CD14-positive monocyte (primary cell): ENCODE measurements at regions not wholly inside any gene's neighbourhood (a gene's known extent, or its start where the extent isn't known, plus 50 kb on each side); places are given as distances from the start of the nearest gene placed in this dataset.

ENCODE experiments used
- DNase-seq, 3 donors: peaks; one replicate each; pipeline ENCODE4 v3.0.0-alpha.2; 2011 to 2022
- H2AFZ ChIP-seq: 2 replicates; pipeline ENCODE4 v1.6.0; 2012; ENCODE audit warnings: mild to moderate bottlenecking, low read depth, low read length, inconsistent platforms; ENCODE audit not compliant: insufficient read depth, poor library complexity, severe bottlenecking
- H3K27ac ChIP-seq, 2 donors: 1 replicate in 1 of 2; 2 replicates in 1 of 2; pipeline ENCODE4 v1.5.1; 2012 to 2013; ENCODE audit warnings: low read length in 2 of 2, control low read depth in 1 of 2, inconsistent platforms in 1 of 2, low read depth in 1 of 2, mild to moderate bottlenecking in 1 of 2
- H3K27me3 ChIP-seq, 2 donors: one replicate each; pipeline versions ENCODE4 v1.6.0 to v1.6.1; 2011 to 2013; ENCODE audit warnings: low read length in 2 of 2; ENCODE audit not compliant: control insufficient read depth in 2 of 2, insufficient read depth in 2 of 2
- H3K36me3 ChIP-seq, 2 donors: replicated peaks in 1 of 2; 1 replicate in 1 of 2; 2 replicates in 1 of 2; pipeline versions ENCODE4 v1.5.1 to v1.6.1; 2012 to 2013; ENCODE audit warnings: low read length in 2 of 2, control low read depth in 1 of 2, inconsistent platforms in 1 of 2, mild to moderate bottlenecking in 1 of 2; ENCODE audit not compliant: insufficient read depth in 2 of 2, control insufficient read depth in 1 of 2
- H3K4me1 ChIP-seq, 2 donors: 1 replicate in 1 of 2; 2 replicates in 1 of 2; pipeline versions ENCODE4 v1.5.1 to v1.6.1; 2012 to 2013; ENCODE audit warnings: low read length in 2 of 2, control low read depth in 1 of 2, inconsistent platforms in 1 of 2, mild to moderate bottlenecking in 1 of 2, moderate library complexity in 1 of 2; ENCODE audit not compliant: insufficient read depth in 2 of 2, control insufficient read depth in 1 of 2
- H3K4me2 ChIP-seq: replicated peaks from 2 replicates; pipeline ENCODE3; 2012; ENCODE audit warnings: low read length, moderate library complexity, mild to moderate bottlenecking; ENCODE audit not compliant: poor library complexity, severe bottlenecking; ENCODE audit errors: extremely low read depth
- H3K4me3 ChIP-seq, 3 experiments: fragments of 200-600 bp in 1 of 3; sonication (generic) in 1 of 3; replicated peaks in 1 of 3; 1 replicate in 2 of 3; 2 replicates in 1 of 3; pipeline ENCODE4 v1.5.1; 2011 to 2013; ENCODE audit warnings: low read length in 3 of 3, mild to moderate bottlenecking in 3 of 3, control low read depth in 2 of 3, low read depth in 2 of 3, inconsistent platforms in 1 of 3, moderate library complexity in 1 of 3
- H3K79me2 ChIP-seq: 2 replicates; pipeline ENCODE4 v1.6.0; 2012; ENCODE audit warnings: mild to moderate bottlenecking, control low read depth, inconsistent platforms, low read length, moderate library complexity; ENCODE audit not compliant: insufficient read depth
- H3K9ac ChIP-seq: 2 replicates; pipeline ENCODE4 v1.6.0; 2017; ENCODE audit warnings: low read length, mild to moderate bottlenecking; ENCODE audit not compliant: insufficient read depth, poor library complexity, severe bottlenecking
- H3K9me3 ChIP-seq, 2 donors: replicated peaks in 1 of 2; 1 replicate in 1 of 2; 2 replicates in 1 of 2; pipeline versions ENCODE4 v1.5.1 to v1.6.1; 2012 to 2013; ENCODE audit warnings: low read length in 2 of 2, control low read depth in 1 of 2; ENCODE audit not compliant: control insufficient read depth in 1 of 2, insufficient read depth in 1 of 2
- H4K20me1 ChIP-seq: 2 replicates; pipeline ENCODE4 v1.6.0; 2012; ENCODE audit warnings: mild to moderate bottlenecking, low read length, control low read depth, moderate library complexity; ENCODE audit not compliant: insufficient read depth
- H3K27ac Mint-ChIP-seq, 7 donors: one replicate each; pipeline ENCODE4 v1.8.0; 2020; ENCODE audit warnings: mild to moderate bottlenecking in 7 of 7, mixed read lengths in 7 of 7, moderate library complexity in 6 of 7, inconsistent platforms in 2 of 7
- H3K27me3 Mint-ChIP-seq, 3 donors: one replicate each; pipeline ENCODE4 v1.8.0; 2021 to 2022; ENCODE audit warnings: low read depth in 3 of 3, mild to moderate bottlenecking in 3 of 3, mixed read lengths in 3 of 3, moderate library complexity in 3 of 3, inconsistent platforms in 1 of 3
- H3K36me3 Mint-ChIP-seq, 2 donors: one replicate each; pipeline ENCODE4 v1.8.0; 2020; ENCODE audit warnings: mixed read lengths in 2 of 2, inconsistent platforms in 1 of 2, mild to moderate bottlenecking in 1 of 2
- H3K4me1 Mint-ChIP-seq: one replicate; pipeline ENCODE4 v1.8.0; 2020; ENCODE audit warnings: mild to moderate bottlenecking, mixed read lengths
- H3K4me3 Mint-ChIP-seq, 2 donors: one replicate each; pipeline ENCODE4 v1.8.0; 2020; ENCODE audit warnings: mild to moderate bottlenecking in 2 of 2, mixed read lengths in 2 of 2, moderate library complexity in 1 of 2
- H3K9me3 Mint-ChIP-seq, 7 donors: one replicate each; pipeline ENCODE4 v1.8.0; 2020 to 2022; ENCODE audit warnings: mixed read lengths in 7 of 7, mild to moderate bottlenecking in 6 of 7, moderate library complexity in 6 of 7, inconsistent platforms in 2 of 7
- CTCF ChIP-seq: fragments of 200-600 bp; IDR thresholded peaks from one replicate; pipeline ENCODE4 v1.8.0; 2022; ENCODE audit warnings: antibody characterized with exemption, mild to moderate bottlenecking
- WGBS: methylation state at CpG from one replicate; pipeline ENCODE4 v1.1.5; 2013; ENCODE audit warnings: missing lambda C conversion rate; ENCODE audit not compliant: insufficient coverage; 5-methylcytosine and 5-hydroxymethylcytosine counted together
- intact Hi-C, 2 donors: fragments of 100-400 bp; cut with micrococcal nuclease; formaldehyde crosslinking; loops; one replicate each; pipeline versions ENCODE4 v1.15.0 to v1.15.1; 2023

GRCh38 chr15:37837276-37837675 is 97.2 kb upstream of the TMCO5A start:
- no peak for TF ChIP-seq CTCF

GRCh38 chr15:37847776-37848175 is 86.7 kb upstream of the TMCO5A start:
- H3K4me3 Mint-ChIP-seq, result no peak overlapping the region
- no peaks in the 10 kb centered on the region for H3K36me3 Mint-ChIP-seq
- no peaks in the 10 kb centered on the region for H3K36me3 ChIP-seq
- no peaks in the 10 kb centered on the region for H4K20me1 ChIP-seq
- H3K27me3 ChIP-seq, result no peaks in the 10 kb centered on the region
- no peak for DNase-seq
- H2AFZ ChIP-seq, result no peak overlapping the region
- peaks cover 2% of the 10 kb centered on the region for H3K4me1 Mint-ChIP-seq
- peaks cover 8 to 16% (median 11%) of the 10 kb centered on the region in 7 donors for H3K9me3 Mint-ChIP-seq
- intact Hi-C loops, result no loop called here
- no peak overlapping the region for H3K9ac ChIP-seq
- TF ChIP-seq CTCF, result no peak
- no peaks in the 10 kb centered on the region for H3K4me1 ChIP-seq
- peaks cover 0 to 2% (median 0%) of the 10 kb centered on the region in 3 donors for H3K27me3 Mint-ChIP-seq
- peaks cover 0 to 7% of the 10 kb centered on the region in 2 donors for H3K9me3 ChIP-seq
- H3K4me2 ChIP-seq, result no peak overlapping the region
- H3K27ac ChIP-seq, result no peak overlapping the region
- H3K4me3 ChIP-seq, result no peak overlapping the region
- H3K79me2 ChIP-seq, result no peaks in the 10 kb centered on the region
- no peak overlapping the region for H3K27ac Mint-ChIP-seq
- WGBS, result no CpG with 5 or more reads among the region's 3 CpGs

More at GRCh38 chr15:37837276-37837675, 97.2 kb upstream of the TMCO5A start:
- no CpG with 5 or more reads among the region's 3 CpGs for WGBS
- Mint-ChIP-seq H3K4me3 (no peak overlapping the region), H3K4me1 (no peaks in the 10 kb centered on the region), H3K27ac (no peak overlapping the region), H3K9me3 (peaks cover 4 to 15% (median 9%) of the 10 kb centered on the region in 7 donors), H3K36me3 (no peaks in the 10 kb centered on the region), H3K27me3 (no peaks in the 10 kb centered on the region)
- no peaks in the 10 kb centered on the region for H3K79me2 ChIP-seq
- H3K4me2 ChIP-seq, result no peak overlapping the region
- no peak overlapping the region for H3K4me3 ChIP-seq
- H2AFZ ChIP-seq, result no peak overlapping the region
- intact Hi-C loops, result no loop called here
- H3K36me3 ChIP-seq, result no peaks in the 10 kb centered on the region
- no peak for DNase-seq
- H3K9ac ChIP-seq, result no peak overlapping the region
- H3K27ac ChIP-seq, result no peak overlapping the region
- no peaks in the 10 kb centered on the region for H3K9me3 ChIP-seq
- no peaks in the 10 kb centered on the region for H3K27me3 ChIP-seq
- no peaks in the 10 kb centered on the region for H3K4me1 ChIP-seq
- no peaks in the 10 kb centered on the region for H4K20me1 ChIP-seq
